Stomach (tissue), 4 donors: ENCODE measurements at regions not wholly inside any gene's neighbourhood (a gene's known extent, or its start where the extent isn't known, plus 50 kb on each side); places are given as distances from the start of the nearest gene placed in this dataset.

ENCODE experiments used
- CTCF ChIP-seq, 7 experiments: fragments of 450-650 bp in 4 of 7; fragments of 200-600 bp in 3 of 7; sonication (generic) in 3 of 7; IDR thresholded peaks; one replicate each; pipeline ENCODE4 v1.5.1; 2016 to 2019; ENCODE audit warnings: antibody characterized with exemption in 7 of 7, control low read depth in 2 of 7, mild to moderate bottlenecking in 1 of 7
- EP300 ChIP-seq: sonication (generic); formaldehyde crosslinking; IDR thresholded peaks from one replicate; pipeline ENCODE4 v1.6.1; 2017; ENCODE audit warnings: antibody characterized with exemption
- POLR2A ChIP-seq, 4 donors: fragments of 450-650 bp; IDR thresholded peaks; one replicate each; pipeline ENCODE4 v1.6.1; 2016; ENCODE audit warnings: antibody characterized with exemption in 4 of 4, control low read depth in 2 of 4, mild to moderate bottlenecking in 1 of 4, moderate library complexity in 1 of 4
- POLR2AphosphoS5 ChIP-seq, 3 donors: sonication (generic); formaldehyde crosslinking; IDR thresholded peaks; one replicate each; pipeline ENCODE4 v1.6.1; 2016; ENCODE audit warnings: antibody characterized with exemption in 3 of 3

GRCh38 chr13:80921541-80921940, 580.6 kb upstream of the SPRY2 start:
- TF ChIP-seq EP300, result no peak
- no peak for TF ChIP-seq CTCF (IDR thresholded peaks at IDR 0.05)
- no peak for TF ChIP-seq POLR2AphosphoS5 (IDR thresholded peaks at IDR 0.05)
- no peak for TF ChIP-seq POLR2A (IDR thresholded peaks at IDR 0.05)
